OCI-LY1 (cell line): ENCODE measurements at regions not wholly inside any gene's neighbourhood (a gene's known extent, or its start where the extent isn't known, plus 50 kb on each side); places are given as distances from the start of the nearest gene placed in this dataset.

Source experiments
- H2AFZ ChIP-seq: fragments of 200-600 bp; sonication (generic), shearing (Covaris generic); 2 replicates; pipeline ENCODE4 v1.6.0; 2014; ENCODE audit warnings: antibody characterized with exemption, mild to moderate bottlenecking, low read length
- H3F3A ChIP-seq: fragments of 200-600 bp; sonication (generic), shearing (Covaris generic); 2 replicates; pipeline ENCODE4 v1.6.0; 2014; ENCODE audit warnings: mild to moderate bottlenecking, antibody characterized with exemption, low read length, moderate library complexity; ENCODE audit not compliant: insufficient read depth
- H3K27ac ChIP-seq: fragments of 200-600 bp; sonication (generic); 2 replicates; pipeline ENCODE4 v1.5.1; 2014; ENCODE audit warnings: low read length, mixed run types, mild to moderate bottlenecking, low read depth; ENCODE audit not compliant: poor library complexity, severe bottlenecking
- H3K27me3 ChIP-seq: fragments of 200-600 bp; sonication (generic); 2 replicates; pipeline ENCODE4 v1.6.0; 2014; ENCODE audit warnings: antibody characterized with exemption, mild to moderate bottlenecking, low read length, moderate library complexity; ENCODE audit not compliant: insufficient read depth
- H3K36me3 ChIP-seq: fragments of 200-600 bp; sonication (generic); 2 replicates; pipeline ENCODE4 v1.6.1; 2014; ENCODE audit warnings: mild to moderate bottlenecking, antibody characterized with exemption, low read length, moderate library complexity, mixed read lengths; ENCODE audit not compliant: insufficient read depth
- H3K4me1 ChIP-seq: fragments of 200-600 bp; sonication (generic); 2 replicates; pipeline ENCODE4 v1.5.1; 2014; ENCODE audit warnings: mild to moderate bottlenecking, low read length, moderate library complexity; ENCODE audit not compliant: insufficient read depth, severe bottlenecking
- H3K4me2 ChIP-seq: fragments of 200-600 bp; sonication (generic), shearing (Covaris generic); 2 replicates; pipeline ENCODE4 v1.6.1; 2014; ENCODE audit warnings: low read length
- H3K4me3 ChIP-seq: fragments of 200-600 bp; sonication (generic); 2 replicates; pipeline ENCODE4 v1.5.1; 2014; ENCODE audit warnings: low read length, low read depth, mild to moderate bottlenecking, mixed read lengths; ENCODE audit not compliant: poor library complexity, severe bottlenecking
- H3K79me2 ChIP-seq: fragments of 200-600 bp; shearing (Covaris generic); 2 replicates; pipeline ENCODE4 v1.6.1; 2016; ENCODE audit warnings: mixed run types, low read length, mixed read lengths; ENCODE audit not compliant: insufficient read depth
- H3K9ac ChIP-seq: fragments of 200-600 bp; sonication (generic), shearing (Covaris generic); 2 replicates; pipeline ENCODE4 v1.6.1; 2014; ENCODE audit warnings: mild to moderate bottlenecking, low read length, mixed read lengths
- H3K9me2 ChIP-seq: fragments of 200-600 bp; sonication (generic), shearing (Covaris generic); 2 replicates; pipeline ENCODE4 v1.6.1; 2014; ENCODE audit warnings: low read depth, mild to moderate bottlenecking, low read length, mixed read lengths
- H3K9me3 ChIP-seq: fragments of 200-600 bp; shearing (Covaris generic); 2 replicates; pipeline ENCODE4 v1.6.1; 2014; ENCODE audit warnings: low read length, mixed read lengths
- H4K20me1 ChIP-seq: fragments of 200-600 bp; sonication (generic), shearing (Covaris generic); 2 replicates; pipeline ENCODE4 v1.6.0; 2016; ENCODE audit warnings: mild to moderate bottlenecking, low read length; ENCODE audit not compliant: insufficient read depth
- EZH2 ChIP-seq: fragments of 200-600 bp; sonication (generic), shearing (Covaris generic); IDR thresholded peaks from 2 replicates; pipeline ENCODE4 v1.8.0; 2017; ENCODE audit warnings: borderline replicate concordance, mixed run types, mild to moderate bottlenecking, antibody characterized with exemption, low read length, moderate library complexity, mixed read lengths
- TF ChIP-seq, protein P1 (sequence below): fragments of 200-600 bp; sonication (generic), shearing (Covaris generic); IDR thresholded peaks from 2 replicates; pipeline ENCODE4 v1.5.1; 2017; ENCODE audit warnings: mild to moderate bottlenecking, antibody characterized with exemption, low read length, moderate library complexity, mixed read lengths

DNA sequence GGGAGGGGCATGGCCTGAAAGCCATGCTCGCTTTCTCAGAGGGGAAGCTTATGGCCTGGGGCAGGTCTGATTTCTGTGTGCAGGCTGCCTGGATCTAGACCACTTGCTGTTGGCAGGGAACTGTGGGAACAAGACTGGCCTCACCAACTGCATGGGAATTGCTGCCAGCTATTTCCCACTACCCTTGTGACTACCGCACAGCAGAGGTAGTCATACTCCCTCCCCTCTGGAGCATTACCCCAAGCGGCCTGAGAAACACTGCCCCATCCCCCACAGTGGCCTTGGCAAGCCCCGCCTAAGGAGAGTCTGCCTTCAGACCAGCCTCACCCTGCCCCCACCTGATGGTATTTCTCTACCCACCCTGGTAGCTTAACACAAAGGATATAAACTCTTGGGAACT is 199.4 kb upstream of the CADM2 start:
- no peaks in the 10 kb centered on the region for H3K9me2 ChIP-seq
- H3K36me3 ChIP-seq, result no peaks in the 10 kb centered on the region
- H2AFZ ChIP-seq, result no peak overlapping the region
- no peaks in the 10 kb centered on the region for H3K9me3 ChIP-seq
- no peak overlapping the region for H3K4me3 ChIP-seq
- no peak overlapping the region for H3K9ac ChIP-seq
- H3K27me3 ChIP-seq, result no peaks in the 10 kb centered on the region
- H4K20me1 ChIP-seq, result no peaks in the 10 kb centered on the region
- H3K27ac ChIP-seq, result no peak overlapping the region
- no peak for TF ChIP-seq EZH2
- TF ChIP-seq, protein P1, sequence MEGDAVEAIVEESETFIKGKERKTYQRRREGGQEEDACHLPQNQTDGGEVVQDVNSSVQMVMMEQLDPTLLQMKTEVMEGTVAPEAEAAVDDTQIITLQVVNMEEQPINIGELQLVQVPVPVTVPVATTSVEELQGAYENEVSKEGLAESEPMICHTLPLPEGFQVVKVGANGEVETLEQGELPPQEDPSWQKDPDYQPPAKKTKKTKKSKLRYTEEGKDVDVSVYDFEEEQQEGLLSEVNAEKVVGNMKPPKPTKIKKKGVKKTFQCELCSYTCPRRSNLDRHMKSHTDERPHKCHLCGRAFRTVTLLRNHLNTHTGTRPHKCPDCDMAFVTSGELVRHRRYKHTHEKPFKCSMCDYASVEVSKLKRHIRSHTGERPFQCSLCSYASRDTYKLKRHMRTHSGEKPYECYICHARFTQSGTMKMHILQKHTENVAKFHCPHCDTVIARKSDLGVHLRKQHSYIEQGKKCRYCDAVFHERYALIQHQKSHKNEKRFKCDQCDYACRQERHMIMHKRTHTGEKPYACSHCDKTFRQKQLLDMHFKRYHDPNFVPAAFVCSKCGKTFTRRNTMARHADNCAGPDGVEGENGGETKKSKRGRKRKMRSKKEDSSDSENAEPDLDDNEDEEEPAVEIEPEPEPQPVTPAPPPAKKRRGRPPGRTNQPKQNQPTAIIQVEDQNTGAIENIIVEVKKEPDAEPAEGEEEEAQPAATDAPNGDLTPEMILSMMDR, result no peak
- H3K4me1 ChIP-seq, result no peaks in the 10 kb centered on the region
- no peaks in the 10 kb centered on the region for H3F3A ChIP-seq
- no peaks in the 10 kb centered on the region for H3K79me2 ChIP-seq
- no peak overlapping the region for H3K4me2 ChIP-seq

DNA sequence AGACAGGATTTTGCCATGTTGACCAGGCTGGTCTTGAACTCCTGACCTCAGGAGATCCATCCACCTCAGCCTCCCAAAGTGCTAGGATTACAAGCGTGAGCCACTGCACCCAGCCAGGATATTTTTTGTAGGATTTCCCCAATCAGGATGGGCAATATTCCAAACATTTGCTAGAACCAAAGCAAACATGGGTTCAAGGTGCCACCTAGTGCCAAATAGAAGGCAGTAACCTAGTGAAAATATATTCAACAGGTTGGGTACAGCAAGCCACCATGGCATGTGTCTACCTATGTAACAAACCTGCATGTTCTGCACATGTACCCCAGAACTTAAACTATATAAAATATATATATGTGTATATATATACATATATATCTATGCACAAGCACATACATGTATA is 185.9 kb upstream of the CADM2 start:
- H3K4me1 ChIP-seq, result no peaks in the 10 kb centered on the region
- H3K4me2 ChIP-seq, result no peak overlapping the region
- H3K4me3 ChIP-seq, result no peak overlapping the region
- H3K9me2 ChIP-seq, result no peaks in the 10 kb centered on the region
- no peaks in the 10 kb centered on the region for H3K9me3 ChIP-seq
- H2AFZ ChIP-seq, result no peak overlapping the region
- no peaks in the 10 kb centered on the region for H3K36me3 ChIP-seq
- H4K20me1 ChIP-seq, result no peaks in the 10 kb centered on the region
- TF ChIP-seq, protein P1, result peak; percentile 9; the same call in 1 of the 2 replicates
- no peak for TF ChIP-seq EZH2
- H3F3A ChIP-seq, result no peaks in the 10 kb centered on the region
- no peaks in the 10 kb centered on the region for H3K27me3 ChIP-seq
- H3K9ac ChIP-seq, result no peak overlapping the region
- no peak overlapping the region for H3K27ac ChIP-seq
- no peaks in the 10 kb centered on the region for H3K79me2 ChIP-seq

GRCh38 chr3:84783281-84783680 is 175.5 kb upstream of the CADM2 start:
- Histone ChIP-seq H3K4me2 (no peak overlapping the region), H3K4me1 (no peaks in the 10 kb centered on the region), H4K20me1 (no peaks in the 10 kb centered on the region), H3K9me2 (no peaks in the 10 kb centered on the region; the same call in 1 of the 2 replicates), H3K79me2 (no peaks in the 10 kb centered on the region), H3K36me3 (no peaks in the 10 kb centered on the region), H2AFZ (no peak overlapping the region), H3K9ac (no peak overlapping the region), H3F3A (no peaks in the 10 kb centered on the region), H3K9me3 (no peaks in the 10 kb centered on the region), H3K27ac (no peak overlapping the region), H3K27me3 (no peaks in the 10 kb centered on the region), H3K4me3 (no peak overlapping the region)
- TF ChIP-seq, protein P1, result no peak
- no peak for TF ChIP-seq EZH2
